T-helper 2 cell (primary cell): ENCODE measurements at regions not wholly inside any gene's neighbourhood (a gene's known extent, or its start where the extent isn't known, plus 50 kb on each side); places are given as distances from the start of the nearest gene placed in this dataset.
A peak's percentile ranks its signal among the peaks of the same experiment; 100 is the strongest.

Experiments used
- DNase-seq, 5 experiments: peaks; one replicate each; pipeline versions ENCODE4 v3.0.0 to v3.0.0-alpha.2; 2012 to 2022

DNA sequence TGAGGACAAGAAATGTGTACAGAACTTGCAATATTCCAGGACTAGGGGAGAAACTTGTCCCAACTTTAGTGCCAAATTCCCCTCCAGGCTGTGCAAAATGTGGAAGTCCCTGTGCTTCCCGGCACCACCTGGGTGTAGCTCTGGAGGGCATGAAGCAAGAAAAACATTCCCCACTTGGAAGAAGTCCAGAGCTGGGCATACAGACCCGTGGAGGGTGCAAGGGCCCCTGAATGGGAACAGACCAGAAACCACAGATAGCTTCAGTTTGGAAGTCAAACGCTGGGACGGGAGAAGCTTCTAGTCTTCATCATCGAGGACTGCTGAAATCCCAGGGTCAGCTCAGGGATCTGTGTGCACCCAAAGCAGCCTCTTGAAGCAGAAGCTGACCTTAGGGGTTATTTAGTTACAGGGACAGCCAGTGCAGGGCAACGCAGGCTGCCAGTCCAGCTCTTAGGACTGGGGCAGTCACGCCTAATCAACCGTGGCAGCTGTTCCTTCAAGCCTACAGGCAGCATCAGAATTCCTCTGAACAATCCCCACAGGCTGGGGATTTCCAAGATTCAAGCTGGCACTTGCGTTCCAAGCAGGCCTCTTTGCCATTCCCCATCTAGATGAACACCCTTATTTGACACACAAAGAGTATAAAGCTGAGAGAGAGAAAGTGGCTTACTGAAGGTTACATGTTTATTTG, 269.4 kb downstream of the LOXHD1 start:
- no peak for DNase-seq

DNA sequence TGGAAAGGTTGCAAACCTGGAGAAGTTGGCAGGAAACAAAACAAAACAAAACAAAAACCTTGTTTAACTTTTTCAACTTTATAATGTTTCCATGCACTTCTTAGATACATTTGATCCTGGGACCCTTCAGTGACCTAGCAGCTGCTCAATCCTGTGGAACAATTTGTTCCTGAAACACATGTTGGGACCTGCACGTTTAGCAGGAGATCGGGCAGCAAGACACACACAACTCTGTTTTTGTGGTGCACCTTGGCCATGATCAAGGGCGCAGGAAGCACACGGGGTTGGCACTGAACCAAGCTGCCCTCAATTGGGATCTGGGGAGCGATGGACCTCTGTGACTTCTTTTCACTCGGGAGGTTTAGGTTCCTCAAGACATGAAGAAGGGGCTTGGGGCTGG, 268.7 kb downstream of the LOXHD1 start:
- DNase-seq, result no peak

DNA sequence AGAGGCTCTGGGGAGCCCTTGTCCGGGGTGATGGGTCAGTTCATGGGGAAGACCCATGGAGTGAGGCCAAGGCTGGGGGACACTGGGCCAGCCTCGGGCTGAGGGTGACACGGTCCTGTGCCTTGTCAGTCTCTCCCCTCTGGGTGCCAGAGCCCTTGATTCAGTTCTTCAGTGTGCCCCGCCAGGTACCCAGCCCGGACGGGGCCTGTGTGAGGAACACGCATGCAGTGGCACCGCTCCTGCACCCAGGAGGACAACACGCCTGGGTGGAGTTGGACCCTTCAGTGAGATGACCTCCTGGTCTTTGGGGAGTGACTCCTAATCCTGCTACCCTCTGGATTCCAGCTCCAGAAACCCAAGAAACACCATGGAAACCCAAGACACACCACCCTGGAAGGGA, 264.4 kb downstream of the LOXHD1 start:
- DNase-seq, result no peak

DNA sequence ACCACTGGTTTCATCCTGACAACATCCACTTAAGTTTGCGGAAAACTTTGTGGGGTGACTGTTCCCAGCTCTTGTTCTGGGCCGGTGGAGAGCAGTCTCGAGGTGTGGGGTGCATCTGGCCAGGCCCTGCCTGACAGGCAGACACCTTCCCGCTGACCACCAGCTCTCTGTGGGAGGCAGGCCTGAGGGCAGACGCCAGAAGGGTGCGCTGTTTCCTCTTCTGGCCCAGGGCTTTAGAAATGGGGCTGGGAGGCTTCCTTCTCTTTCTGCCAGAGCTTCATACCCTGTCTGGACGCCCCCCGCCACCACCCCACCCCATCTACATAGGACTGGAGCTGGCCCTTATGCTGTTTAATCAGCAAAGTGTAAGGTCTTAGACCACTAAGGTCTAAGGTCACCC, 263.8 kb downstream of the LOXHD1 start:
- no peak for DNase-seq

GRCh38 chr18:46393961-46394360, 263.1 kb downstream of the LOXHD1 start:
- DNase-seq, result no peak

DNA sequence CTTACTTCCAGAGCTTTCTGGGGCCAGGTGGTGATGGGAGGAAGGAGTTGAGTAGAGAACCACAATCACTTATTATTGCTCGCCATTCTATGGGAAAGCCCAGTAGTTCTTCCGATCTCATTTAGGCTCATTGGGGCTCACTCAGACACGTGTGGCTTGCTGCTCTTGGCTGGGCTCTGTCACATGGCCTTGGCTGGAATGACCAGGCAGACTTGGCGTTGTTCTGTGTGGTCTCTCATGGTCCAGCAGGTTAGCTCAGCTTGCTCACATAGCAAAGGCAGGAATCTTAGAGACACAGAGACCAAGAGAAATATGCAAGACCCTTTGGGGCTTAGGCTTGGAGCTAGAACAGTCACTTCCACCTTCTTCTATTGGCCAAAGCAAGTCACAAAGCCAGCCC, 261.2 kb downstream of the LOXHD1 start:
- no peak for DNase-seq

DNA sequence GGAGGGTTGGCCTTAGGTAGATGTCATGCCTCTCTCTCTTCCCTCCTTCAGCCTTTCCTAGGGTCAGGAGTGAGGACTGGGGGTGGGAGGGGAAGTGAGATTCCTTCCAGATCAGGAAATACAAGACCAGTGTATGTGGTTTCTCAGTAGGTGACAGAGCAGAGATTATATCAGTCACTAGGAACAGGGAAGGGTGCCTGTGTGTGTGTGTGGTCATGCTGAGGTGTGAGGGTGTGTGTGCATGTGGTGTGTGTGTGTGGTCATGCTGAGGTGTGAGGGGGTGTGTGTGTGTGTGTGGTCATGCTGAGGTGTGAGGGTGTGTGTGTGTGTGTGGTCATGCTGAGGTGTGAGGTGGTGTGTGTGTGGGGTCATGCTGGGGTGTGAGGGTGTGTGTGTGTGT, 259.8 kb downstream of the LOXHD1 start:
- peak in 2 of 5 experiments; percentile 24 to 57 for DNase-seq

- DNase-seq, result peak in 2 of 5 experiments; percentile 34 to 39
Observed at GRCh38 chr18:46398005-46398404, 259.0 kb downstream of the LOXHD1 start.

DNA sequence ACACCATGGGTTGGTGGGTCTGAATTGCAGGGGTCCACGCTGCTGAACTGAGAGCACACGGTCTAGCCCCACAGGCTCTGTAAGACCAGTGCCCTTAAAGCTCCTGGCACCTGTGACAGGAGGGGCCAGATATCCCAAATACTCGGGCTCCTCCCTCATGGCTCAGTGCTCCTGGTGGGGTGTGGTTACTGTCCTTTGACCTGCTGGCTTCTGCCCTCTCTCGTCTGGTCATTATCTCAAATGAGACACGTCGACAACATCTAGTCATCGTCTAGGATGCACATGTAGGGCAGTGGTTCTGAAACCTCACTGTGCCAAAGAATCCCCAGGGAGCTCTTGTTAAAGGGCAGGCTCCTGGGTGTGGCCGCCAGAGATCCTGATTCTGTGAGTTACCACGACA, 258.4 kb downstream of the LOXHD1 start:
- no peak for DNase-seq

GRCh38 chr18:46399303-46399702, 257.7 kb downstream of the LOXHD1 start:
- no peak for DNase-seq

DNA sequence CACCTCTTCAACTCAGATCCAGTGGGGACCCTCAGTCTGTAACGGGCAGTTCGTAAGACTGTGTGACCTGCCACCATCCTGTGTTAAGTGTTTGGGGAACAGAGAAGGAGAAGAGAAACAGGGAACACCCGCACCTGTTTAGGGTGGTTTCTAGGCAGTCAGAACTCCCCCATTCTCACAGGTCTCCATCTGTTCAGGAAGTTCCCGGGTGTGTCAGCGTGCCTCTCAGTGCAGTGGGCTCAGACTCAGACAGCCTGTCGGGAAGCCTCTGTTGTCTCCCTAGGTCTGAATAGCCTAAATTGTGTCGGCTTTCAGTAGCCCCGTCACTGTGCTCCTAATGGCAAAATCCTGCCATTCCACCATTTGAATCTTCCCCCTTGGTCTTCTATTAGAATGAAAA, 256.6 kb downstream of the LOXHD1 start:
- no peak for DNase-seq

DNA sequence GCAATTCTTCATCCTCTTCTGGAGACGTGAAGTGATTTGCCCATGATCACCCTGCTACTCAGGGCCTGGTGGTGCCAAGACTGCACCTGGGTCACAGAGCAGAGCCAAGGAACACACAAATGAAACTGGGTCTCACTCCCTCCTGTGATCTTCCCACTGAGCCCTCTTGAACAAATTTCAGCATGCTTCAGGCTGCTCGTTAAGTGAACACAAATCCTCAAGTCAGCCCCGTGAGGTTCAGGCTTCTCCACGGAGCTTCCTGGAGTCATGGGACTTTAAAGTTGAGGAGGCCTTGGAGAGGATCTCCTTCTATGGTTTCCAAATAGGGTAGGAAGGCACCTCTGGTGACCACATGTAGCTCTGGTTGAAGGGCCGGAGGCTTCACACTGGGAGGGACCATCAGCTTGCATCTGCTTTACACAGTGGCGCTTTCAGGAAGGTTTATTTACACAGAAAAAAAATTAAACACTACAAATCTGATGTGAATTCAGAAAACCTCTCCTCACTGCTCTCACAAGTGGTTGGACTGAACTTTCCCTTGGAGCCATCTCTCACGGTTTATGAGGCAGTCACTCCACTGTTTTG, 255.4 kb downstream of the LOXHD1 start:
- no peak for DNase-seq

DNA sequence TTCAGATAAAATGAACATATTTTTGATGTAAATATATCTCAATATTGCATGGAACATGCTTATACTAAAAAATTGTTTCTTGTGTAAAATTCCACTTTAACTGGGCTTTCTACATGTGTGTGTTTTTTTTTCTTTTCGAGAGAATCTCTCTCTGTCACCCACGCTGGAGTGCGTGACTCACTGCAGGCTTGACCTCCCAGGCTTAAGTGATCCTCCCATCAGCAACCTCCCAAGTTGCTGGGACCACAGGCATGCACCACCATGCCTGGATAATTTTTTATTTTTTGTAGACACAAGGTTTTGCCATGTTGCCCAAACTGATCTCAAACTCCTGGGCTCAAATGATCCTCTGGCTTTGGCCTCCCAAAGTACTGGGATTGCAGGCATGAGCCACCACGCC, 254.6 kb downstream of the LOXHD1 start:
- DNase-seq, result no peak

DNA sequence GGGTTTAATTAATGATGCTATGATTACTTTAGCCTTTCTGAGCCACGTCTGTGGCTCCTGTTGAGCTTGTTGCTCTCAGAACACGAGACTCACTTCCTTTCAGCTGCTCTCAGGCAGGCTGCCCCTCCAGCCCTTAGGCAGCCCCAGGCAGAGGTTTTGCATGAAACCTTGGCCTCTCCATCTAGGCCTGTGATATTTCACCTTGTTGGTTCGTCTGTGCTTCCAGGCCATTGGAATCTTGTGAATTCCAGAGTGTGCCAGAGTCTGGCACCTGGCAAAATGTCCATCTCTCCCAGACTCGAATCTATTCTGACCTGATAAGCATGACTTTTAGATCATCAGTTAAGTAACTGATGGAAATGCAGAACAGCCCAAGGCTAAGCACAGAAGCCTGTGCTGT, 254.1 kb downstream of the LOXHD1 start:
- DNase-seq, result no peak

DNA sequence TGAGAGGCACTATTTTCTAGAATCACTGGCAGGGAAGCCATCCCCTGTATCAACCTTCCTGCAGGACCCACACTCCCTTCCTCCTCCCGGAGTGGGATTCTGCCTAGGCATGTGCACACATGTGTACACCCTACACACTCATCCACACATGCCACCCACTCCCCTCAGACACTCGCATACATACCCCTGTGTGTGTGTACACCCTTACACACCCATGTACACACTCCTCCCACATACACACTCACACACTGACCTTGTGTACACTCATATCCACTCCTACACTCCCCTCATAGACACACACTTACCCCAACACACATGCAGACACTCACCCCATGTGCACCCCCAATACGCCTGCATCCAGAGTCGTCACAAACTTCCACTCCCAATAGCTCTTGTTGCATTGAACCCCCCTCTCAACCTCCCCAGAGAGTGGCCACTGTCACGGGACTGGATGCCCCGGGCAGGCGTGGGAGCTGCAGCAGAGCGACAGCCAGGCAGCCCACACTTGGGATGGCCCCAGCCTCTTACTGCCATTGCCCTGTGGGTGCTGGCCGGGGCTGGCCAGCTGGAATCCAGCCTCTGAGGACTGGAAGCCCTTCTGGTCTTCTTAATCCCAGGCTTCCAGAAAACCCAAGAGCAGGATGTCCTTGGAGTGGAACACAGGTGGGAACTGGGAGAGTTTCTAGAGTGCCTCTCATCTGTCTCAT, 251.0 kb downstream of the LOXHD1 start:
- no peak for DNase-seq

DNA sequence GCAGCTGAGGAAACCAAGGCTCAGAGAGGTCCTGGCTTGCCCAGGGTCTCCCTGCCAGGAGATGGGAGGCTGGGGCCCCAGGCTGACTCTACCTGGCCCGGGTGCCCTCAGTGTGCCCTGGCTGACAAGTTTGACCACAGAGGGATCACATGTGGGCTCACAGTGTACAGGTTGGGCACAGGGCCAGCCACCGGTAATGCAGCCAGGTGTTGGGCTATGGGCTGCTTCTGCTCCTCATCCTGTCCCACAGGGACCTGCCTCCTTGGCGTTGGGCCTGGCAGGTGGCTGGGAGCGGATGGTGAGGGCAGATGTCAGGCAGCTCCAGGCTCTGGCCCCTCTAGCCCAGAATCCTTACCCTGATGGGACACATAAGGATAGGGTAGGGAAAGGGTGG, 250.5 kb downstream of the LOXHD1 start:
- DNase-seq, result no peak

DNA sequence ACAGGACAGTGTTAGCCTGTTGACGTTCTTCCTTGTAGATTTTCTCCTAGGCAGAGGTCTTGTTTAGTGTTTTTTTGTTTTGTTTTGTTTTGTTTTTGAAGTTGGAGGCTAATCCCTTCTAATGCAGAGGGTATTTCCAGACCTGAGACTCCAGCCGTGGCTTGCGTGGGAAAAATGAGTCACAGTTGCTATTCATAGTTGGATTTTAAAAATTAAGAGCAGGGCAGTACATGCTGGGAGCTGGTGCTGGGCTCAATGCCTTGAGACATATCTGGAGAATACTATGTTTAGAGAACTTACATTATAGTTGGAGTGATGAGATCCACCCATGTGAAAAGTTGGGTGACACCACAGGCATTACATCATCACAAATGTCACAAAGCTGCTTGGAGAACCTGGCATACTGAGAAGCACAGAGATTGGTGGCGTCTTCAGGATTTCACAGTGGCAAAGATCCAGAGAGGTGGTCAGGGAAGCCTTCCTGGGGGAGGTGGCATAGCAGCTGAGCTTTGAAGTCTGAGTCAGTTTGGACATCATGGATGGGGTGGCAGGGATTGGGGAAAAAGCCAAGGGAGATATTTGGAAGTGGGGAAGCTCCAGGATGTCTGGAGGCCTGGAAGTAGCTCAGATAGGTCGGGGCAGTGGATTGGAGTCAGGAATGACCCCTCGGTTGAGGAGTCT, 249.4 kb downstream of the LOXHD1 start:
- DNase-seq, result no peak

DNA sequence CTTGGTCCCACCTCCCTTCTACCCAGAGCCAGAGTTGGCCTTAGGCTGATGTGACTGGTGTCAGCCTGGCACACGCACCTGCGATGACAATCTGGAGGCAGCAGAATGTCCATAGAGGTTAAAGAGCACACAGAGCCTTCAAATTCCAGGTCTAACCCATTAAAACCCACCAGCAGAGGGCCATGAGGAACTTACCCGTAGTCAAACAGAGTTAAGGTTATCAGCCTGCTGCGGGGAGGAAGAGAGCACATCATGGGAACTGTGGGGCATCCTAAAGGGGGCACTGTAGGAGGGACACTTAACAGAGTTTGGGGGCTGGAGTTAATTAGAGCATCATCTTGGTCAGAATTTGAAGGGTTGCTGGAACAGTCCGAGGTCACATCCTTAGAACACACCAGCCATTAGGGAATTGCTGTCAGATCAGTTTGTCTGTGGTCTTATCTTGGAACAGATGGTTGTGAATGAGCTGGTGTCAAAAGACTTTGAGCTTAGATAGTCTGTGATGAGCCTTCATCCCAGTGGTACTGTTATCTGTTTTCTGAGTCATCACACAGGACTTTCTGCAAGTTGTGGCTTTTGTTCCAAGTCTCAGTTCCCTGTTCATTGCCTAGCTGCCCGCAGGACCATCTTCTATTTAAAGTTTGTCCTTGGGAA, 248.6 kb downstream of the LOXHD1 start:
- DNase-seq, result no peak

- no peak for DNase-seq
Observed at GRCh38 chr18:46411191-46411828, 245.7 kb downstream of the LOXHD1 start.

- DNase-seq, result no peak
Observed at GRCh38 chr18:46411867-46412690, 244.9 kb downstream of the LOXHD1 start.

DNA sequence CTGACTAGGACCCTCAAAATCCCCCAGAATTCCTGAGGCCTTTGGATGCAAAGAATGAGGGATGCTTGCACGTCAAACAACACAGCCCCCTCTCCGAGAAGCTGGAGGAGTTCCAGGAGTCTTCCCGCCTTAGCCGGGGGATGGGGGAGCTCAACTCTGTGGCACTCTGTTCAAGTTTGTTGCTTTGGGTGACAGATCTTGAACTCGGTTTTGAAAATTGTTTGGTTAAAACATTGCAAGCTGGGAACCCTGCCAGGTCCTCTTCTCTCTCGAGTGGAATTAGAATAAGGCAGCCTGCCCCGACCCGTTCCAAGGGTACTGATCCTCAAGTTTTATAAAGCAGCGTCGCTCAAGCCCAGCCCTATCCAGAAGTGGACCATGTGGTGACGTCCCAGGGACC, 244.1 kb downstream of the LOXHD1 start:
- DNase-seq, result no peak

- DNase-seq, result no peak
Observed at GRCh38 chr18:46413684-46414083, 243.3 kb downstream of the LOXHD1 start.
